Right lobe of liver (tissue), 4 donors: ENCODE measurements at regions not wholly inside any gene's neighbourhood (a gene's known extent, or its start where the extent isn't known, plus 50 kb on each side); places are given as distances from the start of the nearest gene placed in this dataset.

Experiments
- CTCF ChIP-seq, 4 donors: fragments of 200-600 bp in 3 of 4; fragments of 450-650 bp in 1 of 4; IDR thresholded peaks; one replicate each; pipeline versions ENCODE4 v1.5.1 to v1.8.0; 2016 to 2022; ENCODE audit warnings: antibody characterized with exemption in 4 of 4, mild to moderate bottlenecking in 2 of 4
- POLR2A ChIP-seq: fragments of 450-650 bp; IDR thresholded peaks from one replicate; pipeline ENCODE4 v1.6.1; 2017; ENCODE audit warnings: antibody characterized with exemption, mild to moderate bottlenecking
- donor health status: DM: no; HTN: no; CAD: no.
- donor health status: DM: no; HTN: no; CAD: no.
- donor health status: DM: no; HTN: yes; CAD: no.

GRCh38 chr3:27632431-27633223, 89.5 kb downstream of the EOMES start:
- TF ChIP-seq POLR2A, result no peak
- TF ChIP-seq CTCF (IDR thresholded peaks at IDR 0.05), result no peak
